ENCODE measurements at regions not wholly inside any gene's neighbourhood (a gene's known extent, or its start where the extent isn't known, plus 50 kb on each side); places are given as distances from the start of the nearest gene placed in this dataset.

DNA sequence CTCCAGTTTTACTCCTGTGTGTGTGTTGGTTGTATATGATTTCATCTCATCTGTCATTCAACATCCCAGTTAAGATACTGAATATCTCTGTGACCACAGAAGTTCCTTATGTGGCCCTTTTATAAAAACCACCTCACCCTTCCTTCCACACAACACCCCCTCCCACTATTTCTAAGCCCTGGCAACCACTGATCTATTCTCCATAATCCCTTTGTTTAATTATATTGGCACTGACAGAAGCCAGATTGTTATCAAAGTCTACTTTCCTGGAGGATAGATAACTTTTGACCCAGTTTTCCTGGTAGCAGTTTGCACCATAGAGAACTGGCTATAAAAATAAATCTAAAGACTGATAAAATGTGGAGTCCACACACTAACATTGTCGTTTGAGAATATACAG is 902.8 kb downstream of the SLC16A7 start:
- TF ChIP-seq, protein P1, sequence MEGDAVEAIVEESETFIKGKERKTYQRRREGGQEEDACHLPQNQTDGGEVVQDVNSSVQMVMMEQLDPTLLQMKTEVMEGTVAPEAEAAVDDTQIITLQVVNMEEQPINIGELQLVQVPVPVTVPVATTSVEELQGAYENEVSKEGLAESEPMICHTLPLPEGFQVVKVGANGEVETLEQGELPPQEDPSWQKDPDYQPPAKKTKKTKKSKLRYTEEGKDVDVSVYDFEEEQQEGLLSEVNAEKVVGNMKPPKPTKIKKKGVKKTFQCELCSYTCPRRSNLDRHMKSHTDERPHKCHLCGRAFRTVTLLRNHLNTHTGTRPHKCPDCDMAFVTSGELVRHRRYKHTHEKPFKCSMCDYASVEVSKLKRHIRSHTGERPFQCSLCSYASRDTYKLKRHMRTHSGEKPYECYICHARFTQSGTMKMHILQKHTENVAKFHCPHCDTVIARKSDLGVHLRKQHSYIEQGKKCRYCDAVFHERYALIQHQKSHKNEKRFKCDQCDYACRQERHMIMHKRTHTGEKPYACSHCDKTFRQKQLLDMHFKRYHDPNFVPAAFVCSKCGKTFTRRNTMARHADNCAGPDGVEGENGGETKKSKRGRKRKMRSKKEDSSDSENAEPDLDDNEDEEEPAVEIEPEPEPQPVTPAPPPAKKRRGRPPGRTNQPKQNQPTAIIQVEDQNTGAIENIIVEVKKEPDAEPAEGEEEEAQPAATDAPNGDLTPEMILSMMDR (IDR thresholded peaks at IDR 0.05): no peak
- no peak for TF ChIP-seq POLR2A (IDR thresholded peaks at IDR 0.05)

Data from prostate gland (tissue), 2 donors.